ENCODE measurements at regions not wholly inside any gene's neighbourhood (a gene's known extent, or its start where the extent isn't known, plus 50 kb on each side); places are given as distances from the start of the nearest gene placed in this dataset.

DNA sequence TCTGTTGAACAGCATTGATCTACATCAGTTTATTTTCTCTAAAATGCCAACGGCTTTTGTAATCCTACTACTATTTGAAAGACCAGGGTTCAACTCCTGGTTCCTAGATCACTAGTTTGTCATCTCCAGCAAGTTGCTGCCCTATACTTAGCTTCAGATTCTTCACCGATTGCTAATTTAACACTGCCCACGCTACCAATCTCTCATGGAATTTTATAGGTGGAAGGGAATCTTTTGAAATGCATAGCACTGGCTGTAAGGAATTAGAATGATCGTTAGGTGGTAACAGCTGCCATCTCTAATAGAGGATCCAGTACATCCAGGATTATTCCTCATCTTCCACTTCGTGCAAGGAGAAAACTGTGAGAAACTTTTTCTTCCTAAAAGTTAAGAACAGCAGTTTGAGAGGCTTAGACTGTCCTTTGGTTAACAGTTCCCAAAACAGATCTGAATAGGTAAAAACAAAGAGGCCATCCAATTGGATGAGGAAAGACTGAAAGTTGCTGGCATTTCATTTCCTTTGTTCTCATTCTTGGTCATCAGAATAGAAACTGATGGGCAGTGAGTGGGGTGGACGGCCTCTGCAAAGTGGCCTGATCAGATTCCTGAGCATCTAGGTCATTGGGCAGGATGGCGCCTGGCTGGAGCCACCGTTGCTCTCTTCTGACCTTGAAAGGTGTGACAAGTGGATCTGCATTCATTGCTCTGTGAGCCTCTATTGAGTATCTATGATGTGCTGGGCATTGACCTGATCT lies 236.3 kb upstream of the SORL1-AS1 start:
- DNase-seq (ENCODE audit: low spot score) = no peak

DNA sequence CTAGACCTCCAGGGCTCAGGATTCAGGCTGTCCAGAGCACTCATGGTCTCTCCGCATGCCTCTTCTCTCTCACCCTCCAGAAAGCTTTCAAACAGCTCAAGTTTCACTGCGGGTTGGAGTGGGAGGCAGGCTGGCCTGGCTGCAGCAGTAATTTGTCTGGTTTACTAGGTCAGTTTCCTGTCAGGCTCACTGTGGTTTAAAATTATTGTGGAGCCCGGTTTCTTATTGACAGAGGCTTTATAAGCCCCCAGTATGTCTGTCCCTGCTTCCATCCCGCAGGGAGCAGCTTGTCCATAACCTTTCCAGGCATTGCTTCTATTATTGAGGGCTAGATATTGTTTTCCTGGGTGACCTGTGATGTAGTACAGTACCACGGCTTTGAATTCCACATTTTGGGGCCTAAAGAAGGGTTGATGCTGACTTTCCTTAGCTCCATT lies 235.3 kb upstream of the SORL1-AS1 start:
- DNase-seq (ENCODE audit: low spot score) = peak; percentile 48

DNA sequence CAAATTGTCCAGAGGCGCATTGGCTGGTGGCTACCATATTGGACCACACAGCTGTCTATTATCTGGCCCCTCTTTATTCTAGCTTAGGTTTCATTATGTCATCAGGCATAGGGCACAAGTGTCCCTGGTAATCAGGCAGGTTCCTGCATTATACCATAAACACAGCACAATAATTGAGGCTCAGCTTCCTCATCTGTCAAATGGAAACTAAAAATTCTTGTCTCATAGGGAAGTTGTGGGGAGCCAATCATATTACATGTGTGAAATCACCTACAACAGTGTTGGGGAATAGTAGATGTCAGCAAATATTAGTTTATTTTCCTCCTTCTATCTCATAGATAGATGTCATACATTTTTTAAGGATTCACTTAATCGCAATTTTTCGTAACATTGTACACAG lies 231.0 kb upstream of the SORL1-AS1 start:
- no peak for DNase-seq (ENCODE audit: low spot score)
